ENCODE measurements at regions not wholly inside any gene's neighbourhood (a gene's known extent, or its start where the extent isn't known, plus 50 kb on each side); places are given as distances from the start of the nearest gene placed in this dataset.

DNA sequence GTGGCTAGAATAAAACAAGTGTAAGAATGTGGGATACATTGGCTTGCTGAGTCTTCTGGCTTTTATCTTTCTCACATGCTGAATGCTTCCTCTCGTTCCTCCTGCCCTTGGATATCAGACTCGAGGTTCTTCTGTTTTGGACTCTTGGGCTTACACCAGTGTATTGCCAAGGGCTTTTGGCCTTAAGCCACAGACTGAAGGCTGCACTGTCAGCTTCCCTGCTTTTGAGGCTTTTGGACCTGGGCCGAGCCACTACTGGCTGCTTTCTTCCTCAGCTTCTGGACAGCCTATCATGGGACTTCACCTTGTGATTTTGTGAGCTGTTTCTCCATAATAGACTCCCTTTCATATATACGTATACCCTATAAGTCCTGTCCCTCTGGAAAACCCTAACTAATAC, 300.9 kb upstream of the STXBP6 start:
- Histone ChIP-seq H4K20me1 (ENCODE audit: insufficient read depth, low read length) (no peaks in the 10 kb centered on the region), H3K4me1 (ENCODE audit: insufficient read depth, low read length) (no peaks in the 10 kb centered on the region), H3K4me2 (ENCODE audit: insufficient read depth, low read length) (no peak overlapping the region), H3K79me2 (ENCODE audit: insufficient read depth, low read length) (no peaks in the 10 kb centered on the region), H3K9me3 (ENCODE audit: low read depth, low read length) (no peaks in the 10 kb centered on the region), H3K36me3 (ENCODE audit: insufficient read depth, low read length) (no peaks in the 10 kb centered on the region), H3K4me3 (ENCODE audit: insufficient read depth, low read length) (no peak overlapping the region), H3K27ac (ENCODE audit: low read depth, low read length) (no peak overlapping the region), H3K27me3 (ENCODE audit: insufficient read depth, low read length) (no peaks in the 10 kb centered on the region), H2AFZ (ENCODE audit: low read length) (no peak overlapping the region)
- DNase-seq (ENCODE audit: insufficient read length, low spot score, missing footprints): no peak
- TF ChIP-seq, protein P1, sequence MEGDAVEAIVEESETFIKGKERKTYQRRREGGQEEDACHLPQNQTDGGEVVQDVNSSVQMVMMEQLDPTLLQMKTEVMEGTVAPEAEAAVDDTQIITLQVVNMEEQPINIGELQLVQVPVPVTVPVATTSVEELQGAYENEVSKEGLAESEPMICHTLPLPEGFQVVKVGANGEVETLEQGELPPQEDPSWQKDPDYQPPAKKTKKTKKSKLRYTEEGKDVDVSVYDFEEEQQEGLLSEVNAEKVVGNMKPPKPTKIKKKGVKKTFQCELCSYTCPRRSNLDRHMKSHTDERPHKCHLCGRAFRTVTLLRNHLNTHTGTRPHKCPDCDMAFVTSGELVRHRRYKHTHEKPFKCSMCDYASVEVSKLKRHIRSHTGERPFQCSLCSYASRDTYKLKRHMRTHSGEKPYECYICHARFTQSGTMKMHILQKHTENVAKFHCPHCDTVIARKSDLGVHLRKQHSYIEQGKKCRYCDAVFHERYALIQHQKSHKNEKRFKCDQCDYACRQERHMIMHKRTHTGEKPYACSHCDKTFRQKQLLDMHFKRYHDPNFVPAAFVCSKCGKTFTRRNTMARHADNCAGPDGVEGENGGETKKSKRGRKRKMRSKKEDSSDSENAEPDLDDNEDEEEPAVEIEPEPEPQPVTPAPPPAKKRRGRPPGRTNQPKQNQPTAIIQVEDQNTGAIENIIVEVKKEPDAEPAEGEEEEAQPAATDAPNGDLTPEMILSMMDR (IDR thresholded peaks at IDR 0.05; ENCODE audit: extremely low read depth, low read depth, low read length): no peak

- no peak overlapping the region for H3K4me2 ChIP-seq (ENCODE audit: insufficient read depth, low read length)
- H3K36me3 ChIP-seq (ENCODE audit: insufficient read depth, low read length): no peaks in the 10 kb centered on the region
- H3K27ac ChIP-seq (ENCODE audit: low read depth, low read length): no peak overlapping the region
- H2AFZ ChIP-seq (ENCODE audit: low read length): no peak overlapping the region
- H3K27me3 ChIP-seq (ENCODE audit: insufficient read depth, low read length): no peaks in the 10 kb centered on the region
- no peaks in the 10 kb centered on the region for H3K9me3 ChIP-seq (ENCODE audit: low read depth, low read length)
- H4K20me1 ChIP-seq (ENCODE audit: insufficient read depth, low read length): no peaks in the 10 kb centered on the region
- TF ChIP-seq, protein P1 (IDR thresholded peaks at IDR 0.05; ENCODE audit: extremely low read depth, low read depth, low read length): no peak
- no peaks in the 10 kb centered on the region for H3K79me2 ChIP-seq (ENCODE audit: insufficient read depth, low read length)
- no peaks in the 10 kb centered on the region for H3K4me1 ChIP-seq (ENCODE audit: insufficient read depth, low read length)
- no peak overlapping the region for H3K4me3 ChIP-seq (ENCODE audit: insufficient read depth, low read length)
- no peak for DNase-seq (ENCODE audit: insufficient read length, low spot score, missing footprints)
Observed at GRCh38 chr14:25350021-25350420, 300.1 kb upstream of the STXBP6 start.

DNA sequence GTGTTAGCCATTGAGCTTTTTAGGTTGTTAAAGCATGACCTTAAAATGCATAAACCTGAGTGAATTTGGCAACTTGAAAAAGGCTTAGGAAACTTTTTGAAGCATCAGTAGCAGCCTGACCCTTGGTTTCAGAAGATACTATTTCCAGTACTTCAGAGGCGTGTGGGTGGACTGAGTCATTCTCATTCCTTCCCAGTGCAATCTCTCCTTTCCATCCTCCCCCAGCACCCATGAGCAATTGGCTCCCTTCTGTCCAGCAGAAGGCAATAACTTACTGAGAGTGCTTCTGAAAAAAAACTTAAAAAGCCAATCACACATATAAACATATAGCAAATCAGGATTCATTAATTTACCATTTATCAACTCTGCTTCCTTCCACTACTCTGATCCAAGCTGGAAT, 299.3 kb upstream of the STXBP6 start:
- TF ChIP-seq, protein P1 (IDR thresholded peaks at IDR 0.05; ENCODE audit: extremely low read depth, low read depth, low read length): no peak
- no peak overlapping the region for H2AFZ ChIP-seq (ENCODE audit: low read length)
- no peak overlapping the region for H3K4me2 ChIP-seq (ENCODE audit: insufficient read depth, low read length)
- H3K9me3 ChIP-seq (ENCODE audit: low read depth, low read length): peaks cover 5% of the 10 kb centered on the region
- no peaks in the 10 kb centered on the region for H3K27me3 ChIP-seq (ENCODE audit: insufficient read depth, low read length)
- no peaks in the 10 kb centered on the region for H3K4me1 ChIP-seq (ENCODE audit: insufficient read depth, low read length)
- DNase-seq (ENCODE audit: insufficient read length, low spot score, missing footprints): no peak
- H3K36me3 ChIP-seq (ENCODE audit: insufficient read depth, low read length): no peaks in the 10 kb centered on the region
- H3K79me2 ChIP-seq (ENCODE audit: insufficient read depth, low read length): no peaks in the 10 kb centered on the region
- H4K20me1 ChIP-seq (ENCODE audit: insufficient read depth, low read length): no peaks in the 10 kb centered on the region
- H3K27ac ChIP-seq (ENCODE audit: low read depth, low read length): no peak overlapping the region
- no peak overlapping the region for H3K4me3 ChIP-seq (ENCODE audit: insufficient read depth, low read length)

DNA sequence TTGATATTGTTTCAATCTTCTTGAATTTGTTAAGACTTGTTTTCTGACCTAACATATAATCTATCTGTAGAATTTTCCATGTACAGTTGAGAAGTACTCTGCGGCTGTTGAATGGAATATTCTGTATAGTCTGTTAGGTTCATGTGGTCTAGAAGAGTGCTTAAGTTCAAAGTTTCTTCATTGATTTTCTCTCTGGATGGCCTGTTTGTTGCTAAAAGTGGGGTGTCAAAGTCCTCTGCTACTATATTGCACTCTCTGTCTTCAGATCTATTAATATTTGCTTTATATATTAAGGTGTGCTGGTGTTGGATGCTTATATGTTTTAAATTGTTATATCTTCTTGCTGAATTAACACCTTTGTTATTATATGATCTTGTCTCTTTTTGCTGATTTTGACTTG, 290.9 kb upstream of the STXBP6 start:
- Histone ChIP-seq H3K36me3 (ENCODE audit: insufficient read depth, low read length) (no peaks in the 10 kb centered on the region), H3K9me3 (ENCODE audit: low read depth, low read length) (peaks cover 5% of the 10 kb centered on the region), H3K27me3 (ENCODE audit: insufficient read depth, low read length) (no peaks in the 10 kb centered on the region), H3K4me3 (ENCODE audit: insufficient read depth, low read length) (no peak overlapping the region), H3K4me2 (ENCODE audit: insufficient read depth, low read length) (no peak overlapping the region), H3K27ac (ENCODE audit: low read depth, low read length) (no peak overlapping the region), H2AFZ (ENCODE audit: low read length) (no peak overlapping the region), H4K20me1 (ENCODE audit: insufficient read depth, low read length) (no peaks in the 10 kb centered on the region), H3K4me1 (ENCODE audit: insufficient read depth, low read length) (no peaks in the 10 kb centered on the region), H3K79me2 (ENCODE audit: insufficient read depth, low read length) (no peaks in the 10 kb centered on the region)
- TF ChIP-seq, protein P1 (IDR thresholded peaks at IDR 0.05; ENCODE audit: extremely low read depth, low read depth, low read length): no peak
- no peak for DNase-seq (ENCODE audit: insufficient read length, low spot score, missing footprints)

All from osteoblast (primary cell).